ENCODE measurements at regions not wholly inside any gene's neighbourhood (a gene's known extent, or its start where the extent isn't known, plus 50 kb on each side); places are given as distances from the start of the nearest gene placed in this dataset.

GRCh38 chr6:141452354-141452686 is 680.4 kb upstream of the GJE1 start:
- TF ChIP-seq EP300 (IDR thresholded peaks at IDR 0.05): no peak
- no peak for TF ChIP-seq POLR2A (IDR thresholded peaks at IDR 0.05)
- TF ChIP-seq CTCF (IDR thresholded peaks at IDR 0.05): no peak
